ENCODE measurements at regions not wholly inside any gene's neighbourhood (a gene's known extent, or its start where the extent isn't known, plus 50 kb on each side); places are given as distances from the start of the nearest gene placed in this dataset.

- no peak for DNase-seq
Observed at GRCh38 chr18:77865853-77866252, 616.2 kb downstream of the GALR1 start.

- DNase-seq: no peak
Observed at GRCh38 chr18:77866351-77866750, 616.7 kb downstream of the GALR1 start.

- DNase-seq: no peak
Observed at GRCh38 chr18:77870199-77870598, 620.6 kb downstream of the GALR1 start.

- no peak for DNase-seq
Observed at GRCh38 chr18:77870894-77871293, 621.2 kb downstream of the GALR1 start.

GRCh38 chr18:77872166-77872565, 622.5 kb downstream of the GALR1 start:
- DNase-seq: no peak

GRCh38 chr18:77876319-77876865, 626.7 kb downstream of the GALR1 start:
- DNase-seq: no peak

GRCh38 chr18:77879829-77880228, 630.2 kb downstream of the GALR1 start:
- DNase-seq: no peak

GRCh38 chr18:77884454-77884853, 634.8 kb downstream of the GALR1 start:
- DNase-seq: no peak

- DNase-seq: no peak
Observed at GRCh38 chr18:77894060-77894459, 644.4 kb downstream of the GALR1 start.

- no peak for DNase-seq
Observed at GRCh38 chr18:77895250-77895649, 645.6 kb downstream of the GALR1 start.

- no peak for DNase-seq
Observed at GRCh38 chr18:77896586-77897252, 647.1 kb downstream of the GALR1 start.

GRCh38 chr18:77897606-77898005, 648.0 kb downstream of the GALR1 start:
- no peak for DNase-seq

GRCh38 chr18:77899972-77900754, 650.5 kb downstream of the GALR1 start:
- peak; percentile 50 for DNase-seq

GRCh38 chr18:77905011-77905410, 655.4 kb downstream of the GALR1 start:
- DNase-seq: no peak

- no peak for DNase-seq
Observed at GRCh38 chr18:77905449-77906055, 655.9 kb downstream of the GALR1 start.

GRCh38 chr18:77906103-77906892, 656.6 kb downstream of the GALR1 start:
- DNase-seq: no peak

GRCh38 chr18:77910347-77910746, 660.7 kb downstream of the GALR1 start:
- DNase-seq: no peak

GRCh38 chr18:77911971-77912605, 662.4 kb downstream of the GALR1 start:
- no peak for DNase-seq

- DNase-seq: no peak
Observed at GRCh38 chr18:77918730-77919129, 669.1 kb downstream of the GALR1 start.

GRCh38 chr18:77919923-77920322, 670.3 kb downstream of the GALR1 start:
- DNase-seq: no peak

- DNase-seq: no peak
Observed at GRCh38 chr18:77935342-77935741, 685.7 kb downstream of the GALR1 start.

- DNase-seq: no peak
Observed at GRCh38 chr18:77940566-77940965, 690.9 kb downstream of the GALR1 start.
